CD4-positive, alpha-beta T cell treated with Interleukin-6 for 4 hours (primary cell): ENCODE measurements at regions not wholly inside any gene's neighbourhood (a gene's known extent, or its start where the extent isn't known, plus 50 kb on each side); places are given as distances from the start of the nearest gene placed in this dataset.
"Not testable (repeated sequence)": the region's sequence is repeated elsewhere in the genome, so short reads cannot be mapped to it uniquely, and the experiment has no call there.

Experiments
- DNase-seq: peaks from one replicate; pipeline ENCODE4 v3.0.0-alpha.2; 2020; ENCODE audit warnings: mixed read lengths

- no peak for DNase-seq
Measured at GRCh38 chr15:39230205-39230907, 350.5 kb upstream of the THBS1 start.

DNA sequence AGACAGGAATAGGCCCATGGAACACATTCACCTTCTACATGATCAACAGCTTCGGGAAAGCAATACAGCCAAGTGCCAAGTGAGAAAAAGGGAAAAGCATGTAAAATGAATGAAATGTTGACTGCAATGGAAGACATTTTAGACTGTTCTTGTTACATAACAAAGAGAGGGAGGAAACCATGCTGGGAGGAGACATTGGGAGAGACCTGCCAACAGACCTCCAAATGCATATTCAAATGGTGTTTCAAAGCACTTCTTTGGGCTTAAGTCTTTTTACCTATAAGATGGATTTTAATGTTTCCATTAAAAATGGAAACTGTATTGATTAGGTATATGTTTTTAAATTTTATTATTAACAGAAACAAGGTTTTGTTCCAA, 350.0 kb upstream of the THBS1 start:
- no peak for DNase-seq

- no peak for DNase-seq
Measured at GRCh38 chr15:39232512-39232911, 348.4 kb upstream of the THBS1 start.

DNA sequence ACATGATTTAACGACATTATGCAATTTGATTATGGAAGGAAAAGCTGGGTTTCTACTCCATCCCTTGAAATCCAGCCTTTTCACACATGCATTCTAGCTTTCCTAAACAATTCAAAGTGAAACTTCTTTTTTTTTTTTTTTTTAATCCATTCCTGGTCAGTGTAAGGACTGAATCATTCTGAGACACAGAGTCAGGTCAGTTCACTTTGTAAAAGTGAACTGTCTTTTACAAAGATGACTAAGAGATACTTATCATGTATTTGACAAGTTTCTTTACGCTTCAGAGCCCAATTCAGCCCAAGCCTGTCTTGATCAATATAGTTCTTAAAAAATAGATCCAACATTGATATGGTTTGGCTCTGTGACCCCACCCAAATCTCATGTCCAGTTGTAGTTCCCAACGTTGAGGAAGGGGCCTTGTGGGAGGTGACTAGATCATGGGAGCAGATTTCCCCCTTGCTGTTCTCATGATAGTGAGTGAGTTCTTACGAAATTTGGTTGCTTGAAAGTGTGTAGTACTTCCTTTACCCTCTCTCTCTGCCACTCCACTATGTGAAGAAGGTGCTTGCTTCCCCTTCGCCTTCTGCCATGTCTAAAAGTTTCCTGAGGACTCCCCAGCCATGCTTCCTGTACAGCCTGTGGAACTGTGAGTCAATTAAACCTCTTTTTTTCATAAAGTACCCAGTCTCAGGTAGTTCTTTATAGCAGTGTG, 345.6 kb upstream of the THBS1 start:
- no peak for DNase-seq

DNA sequence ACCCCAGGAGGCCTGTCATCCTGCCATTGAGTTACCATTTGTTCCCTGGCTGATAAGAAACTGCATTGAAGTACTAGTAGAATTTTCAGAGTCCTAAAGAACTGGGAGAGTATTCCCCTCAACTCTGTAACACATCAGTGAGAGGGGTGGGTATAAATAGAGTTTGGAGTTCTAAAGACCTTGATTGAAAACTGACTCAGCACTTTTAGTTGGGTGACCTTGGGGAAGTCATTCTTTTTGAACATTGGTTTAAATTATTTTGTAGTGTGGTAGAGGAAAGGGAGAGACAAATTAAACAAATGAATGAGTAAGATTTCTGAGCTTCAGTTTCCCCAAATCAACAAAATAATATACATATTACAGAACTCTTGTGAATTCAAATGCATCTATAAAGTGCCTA, 344.5 kb upstream of the THBS1 start:
- no peak for DNase-seq

DNA sequence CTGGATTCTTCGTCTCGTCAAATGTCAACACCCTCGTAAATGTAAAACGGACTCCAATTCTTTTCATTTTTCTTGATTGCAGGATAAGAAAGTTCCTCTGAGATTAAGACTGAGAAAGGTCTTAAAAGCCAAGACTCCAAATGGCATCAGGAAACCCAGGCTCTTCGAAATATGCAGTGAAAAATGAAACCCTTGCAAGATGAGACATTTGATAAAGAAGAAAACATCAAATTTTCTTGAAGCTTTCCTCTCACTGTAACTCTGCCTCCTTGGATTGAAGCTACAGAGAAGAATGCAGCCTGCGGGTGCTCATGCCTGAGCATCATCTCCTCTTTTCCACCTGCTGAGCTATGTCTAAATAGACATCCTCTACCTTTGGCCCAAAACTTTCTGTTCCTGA, 342.4 kb upstream of the THBS1 start:
- no peak for DNase-seq

GRCh38 chr15:39239562-39239961, 341.3 kb upstream of the THBS1 start:
- no peak for DNase-seq

- DNase-seq = no peak
Measured at GRCh38 chr15:39242345-39242744, 338.5 kb upstream of the THBS1 start.

GRCh38 chr15:39243396-39243795, 337.5 kb upstream of the THBS1 start:
- no peak for DNase-seq

- no peak for DNase-seq
Measured at GRCh38 chr15:39244776-39245175, 336.1 kb upstream of the THBS1 start.

DNA sequence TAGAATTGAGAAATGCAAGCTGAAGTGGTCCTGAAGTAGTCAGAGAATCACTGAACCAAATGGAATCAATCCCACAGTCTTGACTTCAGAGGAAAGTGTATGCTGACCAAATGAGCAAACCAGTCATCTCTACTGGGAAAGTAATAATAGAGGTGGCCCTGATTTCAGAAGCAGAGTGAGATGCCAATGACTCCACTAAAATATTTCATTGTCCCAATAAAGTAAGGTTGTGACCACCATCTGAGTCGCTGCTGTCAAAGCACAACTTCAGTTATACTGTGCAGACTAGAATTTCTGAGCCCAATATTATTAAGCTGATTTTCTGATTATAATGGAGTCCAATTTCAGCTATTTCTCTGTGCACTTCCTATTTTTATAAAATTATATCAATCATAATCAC, 334.4 kb upstream of the THBS1 start:
- no peak for DNase-seq

GRCh38 chr15:39247574-39247973, 333.3 kb upstream of the THBS1 start:
- DNase-seq = no peak

DNA sequence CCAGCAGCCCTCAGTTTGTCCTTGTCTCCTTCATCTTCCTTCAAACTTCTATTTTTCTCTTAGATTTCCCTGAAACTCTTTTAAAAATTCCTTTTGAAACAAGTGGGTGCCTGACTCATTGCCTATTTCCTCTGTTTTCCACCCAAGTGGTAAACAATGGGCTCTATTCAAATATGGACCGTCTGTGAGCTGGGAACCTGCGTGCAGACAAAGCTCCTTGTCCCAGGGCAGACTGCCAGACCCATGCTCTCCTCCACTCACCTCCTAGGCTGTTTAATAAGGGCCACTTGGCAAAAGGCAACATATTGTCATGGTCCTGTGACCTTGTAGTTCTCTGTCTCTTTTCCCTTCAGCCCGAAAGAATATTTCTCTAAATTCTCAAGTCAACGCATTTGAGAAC, 332.7 kb upstream of the THBS1 start:
- DNase-seq = no peak

GRCh38 chr15:39250001-39250400, 330.9 kb upstream of the THBS1 start:
- DNase-seq = no peak

GRCh38 chr15:39250460-39251186, 330.3 kb upstream of the THBS1 start:
- no peak for DNase-seq

- DNase-seq = no peak
Measured at GRCh38 chr15:39251413-39252133, 329.3 kb upstream of the THBS1 start.

DNA sequence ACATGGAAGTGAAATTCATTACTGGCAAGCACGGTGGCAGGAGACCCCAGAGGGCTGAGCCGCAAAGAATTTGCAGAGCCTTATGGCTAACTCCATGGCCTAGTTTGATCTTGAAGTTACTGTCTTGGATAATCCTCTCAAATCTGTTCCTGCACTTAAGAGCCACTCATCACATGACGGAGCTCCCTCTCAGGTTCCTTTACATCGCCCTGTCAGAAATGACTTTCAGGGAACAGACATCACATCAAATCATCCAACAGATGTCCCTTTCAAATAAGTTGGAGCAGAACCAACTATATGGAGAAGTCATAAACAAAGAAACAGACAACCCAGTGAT, 328.8 kb upstream of the THBS1 start:
- DNase-seq = no peak

GRCh38 chr15:39253552-39253951, 327.3 kb upstream of the THBS1 start:
- DNase-seq = no peak

GRCh38 chr15:39254181-39254580, 326.7 kb upstream of the THBS1 start:
- no peak for DNase-seq

- DNase-seq = no peak
Measured at GRCh38 chr15:39255760-39256159, 325.1 kb upstream of the THBS1 start.

DNA sequence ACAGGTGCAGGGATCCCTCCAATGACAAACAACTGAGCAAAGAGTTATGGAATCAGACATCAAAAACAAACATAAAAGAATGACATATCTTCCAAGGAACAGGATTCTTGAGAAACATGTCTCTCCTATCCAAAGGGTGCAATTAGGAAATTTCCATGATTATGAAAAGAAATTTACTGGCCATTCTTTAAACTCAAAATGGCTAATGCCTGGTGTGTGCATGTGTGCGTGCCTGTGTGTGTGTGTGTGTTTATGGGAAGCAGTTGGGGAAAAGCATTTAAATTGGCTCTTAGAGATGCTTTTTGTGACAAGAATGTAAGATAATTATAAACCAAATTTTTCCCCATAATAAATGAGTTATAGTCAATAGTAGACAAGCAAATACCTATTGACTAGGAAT, 320.5 kb upstream of the THBS1 start:
- DNase-seq = no peak

DNA sequence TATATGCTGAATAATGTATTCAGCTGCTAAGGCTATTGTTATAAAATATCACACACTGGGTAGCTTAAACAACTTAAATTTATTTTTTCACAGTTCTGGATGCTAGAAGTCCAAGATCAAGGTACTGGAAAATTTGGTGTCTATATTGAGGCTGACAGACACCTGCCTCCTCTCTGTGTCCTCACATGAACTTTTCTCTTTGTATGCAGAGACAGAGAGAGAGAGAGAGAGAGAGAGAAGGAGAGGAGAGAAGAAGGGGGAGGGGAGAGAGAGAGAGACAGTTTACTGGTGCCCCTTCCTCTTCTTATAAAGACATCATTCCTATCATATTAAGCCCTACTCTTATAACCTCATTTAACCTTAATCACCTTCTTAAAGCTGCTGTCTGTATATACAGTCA, 320.1 kb upstream of the THBS1 start:
- no peak for DNase-seq

DNA sequence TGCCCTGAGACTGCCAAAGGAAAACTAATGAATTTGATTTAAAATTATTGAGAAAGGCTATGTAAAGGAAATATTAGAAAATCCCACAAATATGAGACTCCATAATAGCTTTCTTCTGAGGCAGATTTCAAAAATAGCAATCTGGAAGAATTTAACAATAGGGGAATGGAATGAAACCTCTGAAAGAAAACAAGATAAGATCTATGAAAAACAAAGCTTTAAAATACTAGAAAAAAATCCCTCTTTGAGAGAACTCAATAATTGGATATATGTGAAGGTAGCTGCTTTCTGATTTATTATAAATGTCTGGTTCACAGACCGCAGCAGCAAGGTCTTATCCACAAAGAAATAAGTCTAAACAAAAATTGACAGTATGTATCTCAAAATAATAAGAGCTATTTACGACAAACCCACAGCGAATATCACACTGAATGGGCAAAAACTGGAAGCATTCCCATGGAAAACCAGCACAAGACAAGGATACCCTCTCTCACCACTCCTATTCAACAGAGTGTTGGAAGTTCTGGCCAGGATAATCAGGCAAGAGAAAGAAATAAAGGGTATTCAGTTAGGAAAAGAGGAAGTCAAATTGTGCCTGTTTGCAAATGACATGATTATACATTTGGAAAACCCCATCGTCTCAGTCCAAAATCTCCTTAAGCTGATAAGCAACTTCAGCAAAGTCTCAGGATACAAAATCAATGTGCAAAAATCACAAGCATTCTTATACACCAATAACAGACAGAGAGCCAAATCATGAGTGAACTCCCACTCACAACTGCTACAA, 319.3 kb upstream of the THBS1 start:
- DNase-seq = not testable (repeated sequence)
